NOMO-1 treated with dmso at 0.1 percent for 144 hours (cell line): ENCODE measurements at regions not wholly inside any gene's neighbourhood (a gene's known extent, or its start where the extent isn't known, plus 50 kb on each side); places are given as distances from the start of the nearest gene placed in this dataset.
"Not testable (repeated sequence)": the region's sequence is repeated elsewhere in the genome, so short reads cannot be mapped to it uniquely, and the experiment has no call there.

Experiments used
- DNase-seq: peaks from one replicate; lab custom pipeline; 2025; ENCODE audit not compliant: unreplicated experiment; lab: John Stamatoyannopoulos, UW

DNA sequence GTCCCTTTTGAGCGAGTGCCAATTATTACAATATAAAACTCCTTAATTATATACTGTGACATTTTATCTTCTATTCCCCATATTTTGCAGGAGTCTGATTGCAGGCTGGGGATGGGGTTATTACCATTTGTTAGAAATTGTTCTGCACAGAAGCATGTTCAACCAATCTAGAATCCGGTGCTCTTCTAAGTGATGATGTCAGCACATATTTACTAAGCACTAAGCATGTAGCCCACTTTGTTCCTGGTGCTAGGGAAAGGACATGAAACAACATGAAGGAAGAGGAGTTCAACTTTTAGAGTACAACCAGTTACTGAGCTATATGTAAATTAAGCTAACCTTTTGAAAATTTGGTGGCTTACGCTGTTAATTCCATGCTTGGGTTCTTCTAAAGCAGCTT, 52.8 kb upstream of the IL1RAPL2 start:
- no peak for DNase-seq

DNA sequence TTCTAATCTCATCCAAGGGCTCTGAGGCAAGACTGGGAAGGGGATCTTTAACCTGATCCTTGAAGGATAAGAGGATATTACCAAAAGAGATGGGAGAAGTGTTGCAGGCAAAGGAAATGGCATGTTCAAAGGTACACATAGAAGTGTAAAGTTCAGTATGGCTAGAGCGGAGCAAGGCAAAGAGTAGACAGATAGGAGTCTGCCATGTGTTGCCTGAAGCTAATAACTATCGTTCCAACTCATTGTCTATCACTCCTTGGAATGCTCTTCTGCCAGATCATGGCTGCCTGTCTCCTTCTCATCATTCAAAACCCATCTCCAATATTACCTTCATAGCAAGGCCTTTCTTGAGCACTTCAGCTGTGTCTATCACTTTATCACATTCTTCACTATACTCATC, 55.2 kb upstream of the IL1RAPL2 start:
- no peak for DNase-seq

DNA sequence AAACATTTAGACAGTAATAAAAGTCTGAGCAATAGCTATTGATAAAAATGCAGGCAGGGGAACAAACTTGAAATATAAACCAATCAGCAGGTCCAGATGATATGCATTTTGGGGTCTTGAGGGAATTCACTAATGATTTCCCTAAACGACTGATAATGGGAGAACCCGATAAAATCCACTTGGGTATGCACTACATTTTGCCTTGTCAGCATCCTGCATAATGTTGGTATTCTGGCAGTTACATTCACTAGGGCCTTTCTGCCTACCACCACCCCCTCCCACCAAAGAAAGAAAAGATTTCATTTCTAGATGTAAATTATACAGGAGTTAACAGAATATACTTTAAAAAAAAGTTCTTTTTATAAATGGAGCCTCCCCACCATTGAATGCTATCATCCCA, 63.5 kb upstream of the IL1RAPL2 start:
- no peak for DNase-seq

GRCh38 chrX:104488811-104489210, 77.2 kb upstream of the IL1RAPL2 start:
- DNase-seq, result no peak

DNA sequence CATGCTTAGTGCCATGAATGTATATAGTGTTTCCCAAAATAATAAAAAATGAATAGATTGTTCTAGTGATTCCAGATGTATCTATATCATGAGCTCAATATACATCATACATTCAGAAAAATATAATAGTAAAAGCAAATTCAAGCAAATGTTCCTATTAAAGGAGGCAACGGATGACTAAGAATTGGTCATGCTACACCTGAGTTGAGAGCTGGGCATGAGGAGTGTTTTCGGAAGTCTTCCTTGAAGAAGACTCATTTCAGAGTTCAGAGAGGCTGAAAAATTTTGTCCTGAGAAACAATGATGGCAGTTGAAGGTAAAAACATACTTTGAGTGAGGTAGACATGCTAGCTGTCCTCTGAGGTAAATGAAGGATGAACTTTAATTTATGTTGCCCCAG, 79.3 kb upstream of the IL1RAPL2 start:
- DNase-seq, result no peak

- DNase-seq, result no peak
These were observed 83.2 kb upstream of the IL1RAPL2 start for GRCh38 chrX:104482757-104483156.

GRCh38 chrX:104469771-104470170, 96.2 kb upstream of the IL1RAPL2 start:
- DNase-seq, result no peak

DNA sequence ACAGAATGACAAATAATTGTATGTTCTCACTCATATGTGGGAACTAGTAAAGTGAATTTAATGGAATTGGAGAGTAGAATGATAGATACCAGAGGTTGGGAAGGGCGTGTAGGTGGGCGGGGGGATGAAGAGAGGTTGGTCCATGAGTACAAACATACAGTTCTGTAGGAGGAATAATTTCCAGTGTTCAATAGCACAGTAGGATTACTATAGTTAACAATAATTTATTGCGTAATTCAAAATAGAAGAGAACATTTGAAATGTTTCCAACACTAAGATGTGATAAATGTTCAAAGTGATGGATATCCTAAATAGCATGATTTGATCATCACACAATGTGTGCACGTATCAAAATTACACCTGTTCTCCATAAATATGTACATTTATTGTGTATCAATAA, 106.2 kb upstream of the IL1RAPL2 start:
- DNase-seq, result no peak

- not testable (repeated sequence) for DNase-seq
These were observed 108.9 kb upstream of the IL1RAPL2 start for GRCh38 chrX:104457130-104457529.

DNA sequence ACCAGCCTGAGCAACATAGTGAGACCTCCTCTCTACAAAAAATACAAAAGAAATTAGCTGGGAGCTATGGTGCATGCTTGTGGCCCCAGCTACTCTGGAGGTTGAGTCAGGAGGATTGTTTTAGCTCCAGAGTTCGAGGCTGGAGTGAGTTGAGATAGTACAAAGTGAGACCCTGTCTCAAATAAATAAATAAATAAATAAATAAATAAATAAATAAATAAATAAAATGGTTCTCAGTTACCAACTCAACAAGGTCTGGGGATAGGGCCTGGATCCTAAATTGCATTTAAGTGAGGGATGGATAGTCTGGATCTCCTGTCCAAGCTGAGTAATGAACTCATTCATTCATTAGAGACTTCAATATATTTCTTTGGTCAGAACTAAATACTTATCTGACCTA, 115.7 kb upstream of the IL1RAPL2 start:
- DNase-seq, result no peak

DNA sequence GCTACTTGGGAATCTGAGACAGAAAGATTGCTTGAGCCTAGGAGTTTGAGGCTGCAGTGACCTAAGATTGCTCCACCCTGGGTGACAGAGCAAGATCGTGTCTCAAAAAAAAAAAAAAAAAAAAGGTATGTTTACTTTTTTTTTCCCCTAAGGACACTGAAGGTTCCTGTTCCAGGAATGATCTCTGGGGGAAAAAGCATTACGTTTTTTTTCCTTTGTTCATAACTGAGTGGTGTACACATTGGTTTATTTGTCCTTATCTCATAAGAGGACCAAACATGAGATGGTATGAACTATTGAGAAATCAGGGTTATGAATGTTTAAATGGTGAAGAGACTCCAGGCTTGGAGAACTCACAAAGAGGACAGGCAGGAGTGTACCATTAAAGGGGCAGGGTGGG, 120.4 kb upstream of the IL1RAPL2 start:
- no peak for DNase-seq

GRCh38 chrX:104435249-104435648, 130.8 kb upstream of the IL1RAPL2 start:
- DNase-seq, result no peak

- DNase-seq, result no peak
These were observed 133.7 kb upstream of the IL1RAPL2 start for GRCh38 chrX:104432321-104432720.

DNA sequence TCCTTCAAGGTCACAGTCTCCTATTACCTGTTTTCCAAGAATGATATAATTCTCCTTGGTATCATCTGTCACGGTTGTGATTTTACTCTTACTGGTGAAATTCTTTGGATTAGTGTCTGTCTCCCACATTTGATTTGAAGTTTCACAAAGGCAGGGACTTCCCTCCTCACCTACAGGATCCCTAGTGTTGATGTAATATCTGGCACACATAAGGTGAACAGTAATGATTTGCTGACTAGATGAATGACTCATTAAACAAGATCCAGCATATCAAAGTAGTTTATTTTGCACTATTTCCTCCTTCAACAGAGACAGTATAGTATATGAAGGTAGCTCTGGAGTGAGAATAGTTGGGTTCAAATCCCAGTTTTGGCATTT, 135.3 kb upstream of the IL1RAPL2 start:
- DNase-seq, result no peak

GRCh38 chrX:104430072-104430741, 135.8 kb upstream of the IL1RAPL2 start:
- no peak for DNase-seq

- no peak for DNase-seq
These were observed 137.8 kb upstream of the IL1RAPL2 start for GRCh38 chrX:104428231-104428630.

DNA sequence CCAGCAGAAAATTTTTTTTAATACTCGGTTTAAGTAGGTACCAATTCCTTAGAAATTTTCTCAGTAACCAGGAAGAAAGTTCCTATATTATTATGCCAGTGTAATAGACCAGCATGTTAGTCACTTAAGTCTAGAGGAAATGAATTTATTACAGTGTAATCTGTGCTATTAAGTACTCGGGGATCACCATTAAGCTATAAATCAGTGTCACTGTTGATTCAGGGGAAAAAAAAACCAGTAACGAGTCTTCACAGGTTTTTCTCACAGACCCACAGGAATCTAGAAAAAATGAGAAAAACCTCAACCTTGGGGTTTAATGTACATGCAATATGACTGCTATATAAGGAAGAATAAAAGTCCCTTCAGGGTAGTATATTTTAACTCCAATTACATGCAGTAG, 138.3 kb upstream of the IL1RAPL2 start:
- no peak for DNase-seq

- no peak for DNase-seq
These were observed 138.9 kb upstream of the IL1RAPL2 start for GRCh38 chrX:104427073-104427472.

DNA sequence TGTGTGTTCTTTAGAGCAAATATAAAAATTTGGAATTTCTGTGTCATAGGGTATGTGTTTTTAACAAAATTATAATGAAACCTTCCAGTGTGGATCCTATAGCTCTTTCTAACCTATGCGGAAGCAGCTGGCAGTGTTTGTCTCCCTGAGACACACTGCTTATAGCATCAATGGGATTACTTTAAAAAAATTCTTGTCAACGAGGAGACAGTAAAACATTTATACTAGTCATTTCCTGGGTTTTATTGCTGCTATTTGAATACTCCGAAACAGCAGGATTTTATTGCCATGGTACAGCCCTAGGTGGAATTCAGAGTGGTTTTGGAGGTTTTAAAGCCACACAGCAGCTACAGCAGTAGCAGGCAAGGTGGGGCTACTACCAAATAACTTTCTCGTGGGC, 145.1 kb upstream of the IL1RAPL2 start:
- DNase-seq, result no peak

DNA sequence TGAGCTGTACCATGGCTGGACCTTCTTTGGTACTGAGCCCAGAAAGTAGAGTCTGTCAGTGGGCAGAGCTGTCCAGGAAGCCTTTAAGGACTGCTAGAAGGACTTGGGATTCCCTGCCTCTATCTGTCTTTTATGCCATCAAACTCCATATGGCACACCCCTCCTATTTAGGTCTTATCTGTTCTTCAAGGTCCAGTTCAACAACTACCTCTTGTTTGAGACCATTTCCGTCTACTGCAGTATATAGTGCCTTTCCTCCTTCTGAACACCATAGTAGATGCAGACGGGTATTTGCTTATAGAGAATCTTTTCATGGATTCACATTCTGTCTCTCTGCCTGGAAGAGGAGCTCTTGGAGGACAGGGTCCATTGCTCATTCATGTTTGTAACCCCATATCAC, 146.1 kb upstream of the IL1RAPL2 start:
- no peak for DNase-seq

GRCh38 chrX:104419211-104419610, 146.8 kb upstream of the IL1RAPL2 start:
- DNase-seq, result no peak

GRCh38 chrX:104411800-104412199, 154.2 kb upstream of the IL1RAPL2 start:
- DNase-seq, result no peak

DNA sequence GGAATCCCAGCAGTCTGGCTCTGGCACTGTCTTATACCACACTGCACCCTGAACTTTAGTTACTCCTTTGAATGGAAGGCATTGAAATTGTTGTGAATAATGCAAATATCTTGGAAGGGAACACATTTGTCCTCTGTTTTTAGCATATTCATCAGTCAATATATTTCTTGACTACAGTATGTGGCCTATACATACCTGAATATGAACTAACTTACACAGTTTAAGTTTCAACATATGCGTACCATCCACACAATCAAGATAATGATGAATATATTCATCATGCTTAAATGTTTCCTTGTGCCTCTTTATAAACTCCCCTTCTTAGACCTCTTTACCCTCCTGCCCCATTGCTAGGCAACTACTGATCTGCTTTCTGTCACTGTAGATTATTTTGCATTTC, 145.7 kb upstream of the ESX1 start:
- DNase-seq, result no peak

DNA sequence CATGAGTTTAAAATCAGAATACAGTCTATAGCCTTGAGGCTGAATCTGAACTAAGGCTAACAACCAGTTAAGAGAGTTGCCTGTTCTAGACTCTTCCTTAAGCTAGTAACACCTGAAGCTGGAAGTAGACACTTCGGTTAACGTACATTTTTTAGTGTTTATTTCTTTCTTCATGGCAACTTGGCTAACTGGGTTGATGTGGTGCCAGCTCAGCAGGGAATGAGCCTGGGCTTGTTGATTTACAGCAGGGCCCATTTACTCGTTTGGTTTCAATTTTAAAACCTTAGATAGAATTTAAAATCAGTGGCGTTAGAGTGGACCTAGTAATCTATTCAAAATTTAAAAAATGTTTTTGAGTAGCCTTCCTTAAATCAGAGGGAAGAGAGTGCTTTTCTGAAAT, 137.6 kb upstream of the ESX1 start:
- DNase-seq, result no peak
